Neural cell (in vitro differentiated cells): ENCODE measurements at regions not wholly inside any gene's neighbourhood (a gene's known extent, or its start where the extent isn't known, plus 50 kb on each side); places are given as distances from the start of the nearest gene placed in this dataset.

Experiments
- H2AFZ ChIP-seq: fragments of 200-600, 300-800 bp; sonication (generic), shearing (Covaris generic); 2 replicates; pipeline ENCODE4 v1.6.0; 2014; ENCODE audit warnings: low read depth, mild to moderate bottlenecking, antibody characterized with exemption, low read length, moderate library complexity
- H3F3A ChIP-seq: fragments of 200-600 bp; shearing (Covaris generic); 2 replicates; pipeline ENCODE4 v1.6.1; 2016; ENCODE audit warnings: mild to moderate bottlenecking, moderate library complexity, mixed read lengths, antibody characterized with exemption, low read length; ENCODE audit not compliant: insufficient read depth, poor library complexity, severe bottlenecking
- H3K27ac ChIP-seq: fragments of 200-600, 300-800 bp; sonication (generic), shearing (Covaris generic); 2 replicates; pipeline ENCODE4 v1.5.1; 2014; ENCODE audit warnings: mild to moderate bottlenecking, low read length, moderate library complexity
- H3K27me3 ChIP-seq: fragments of 300-800, 200-600 bp; sonication (generic), shearing (Covaris generic); 2 replicates; pipeline ENCODE4 v1.6.0; 2014; ENCODE audit warnings: mild to moderate bottlenecking, low read depth, low read length, moderate library complexity; ENCODE audit not compliant: insufficient read depth
- H3K36me3 ChIP-seq: fragments of 300-800, 200-600 bp; sonication (generic), shearing (Covaris generic); 2 replicates; pipeline ENCODE4 v1.5.1; 2014; ENCODE audit warnings: mild to moderate bottlenecking, antibody characterized with exemption, low read length, moderate library complexity; ENCODE audit not compliant: insufficient read depth
- H3K4me2 ChIP-seq: fragments of 300-800, 200-600 bp; sonication (generic), shearing (Covaris generic); 2 replicates; pipeline ENCODE4 v1.6.0; 2014; ENCODE audit warnings: mild to moderate bottlenecking, low read length
- H3K4me3 ChIP-seq: fragments of 300-800, 200-600 bp; sonication (generic), shearing (Covaris generic); 2 replicates; pipeline ENCODE4 v1.5.1; 2014; ENCODE audit warnings: mild to moderate bottlenecking, low read length, moderate library complexity
- H3K79me2 ChIP-seq: fragments of 200-600 bp; shearing (Covaris generic); replicated peaks from 2 replicates; pipeline ENCODE4 v1.6.0; 2014; ENCODE audit warnings: mild to moderate bottlenecking, low read length, moderate library complexity; ENCODE audit not compliant: insufficient read depth
- H3K9ac ChIP-seq: fragments of 300-800, 200-600 bp; sonication (generic), shearing (Covaris generic); 2 replicates; pipeline ENCODE4 v1.6.1; 2016; ENCODE audit warnings: mild to moderate bottlenecking, low read length, mixed read lengths
- H3K9me2 ChIP-seq: fragments of 200-600 bp; shearing (Covaris generic); 2 replicates; pipeline ENCODE4 v1.6.1; 2016; ENCODE audit warnings: mild to moderate bottlenecking, low read length, mixed read lengths; ENCODE audit not compliant: insufficient read depth
- H3K9me3 ChIP-seq: fragments of 200-600, 300-800 bp; sonication (generic), shearing (Covaris generic); 2 replicates; pipeline ENCODE4 v1.6.1; 2016; ENCODE audit warnings: mild to moderate bottlenecking, mixed run types, low read length, moderate library complexity, mixed read lengths
- H4K20me1 ChIP-seq: fragments of 200-600 bp; shearing (Covaris generic); 2 replicates; pipeline ENCODE4 v1.6.1; 2016; ENCODE audit warnings: mild to moderate bottlenecking, mixed run types; ENCODE audit not compliant: insufficient read depth
- CTCF ChIP-seq: fragments of 450-650 bp; IDR thresholded peaks from 2 replicates; pipeline ENCODE4 v1.5.1; 2014; ENCODE audit warnings: antibody characterized with exemption, mild to moderate bottlenecking, moderate library complexity; ENCODE audit not compliant: poor library complexity, severe bottlenecking
- EP300 ChIP-seq: fragments of 450-650 bp; conservative IDR thresholded peaks from 2 replicates; pipeline ENCODE4 v1.6.1; 2014; ENCODE audit warnings: antibody characterized with exemption, mild to moderate bottlenecking, moderate library complexity; ENCODE audit not compliant: poor library complexity, severe bottlenecking
- EZH2 ChIP-seq: fragments of 200-600, 300-800 bp; shearing (Covaris generic), sonication (generic); IDR thresholded peaks from 2 replicates; pipeline ENCODE4 v1.6.1; 2014; ENCODE audit warnings: antibody characterized with exemption, low read length, borderline replicate concordance, mild to moderate bottlenecking; ENCODE audit not compliant: insufficient read depth, poor library complexity, severe bottlenecking
- MXI1 ChIP-seq: fragments of 450-650 bp; conservative IDR thresholded peaks from 2 replicates; pipeline ENCODE4 v1.6.1; 2014; ENCODE audit warnings: antibody characterized with exemption, mild to moderate bottlenecking; ENCODE audit not compliant: poor library complexity, severe bottlenecking
- POLR2AphosphoS5 ChIP-seq: IDR thresholded peaks from 2 replicates; pipeline ENCODE4 v1.6.1; 2012
- RAD21 ChIP-seq: fragments of 450-650 bp; conservative IDR thresholded peaks from 2 replicates; pipeline ENCODE4 v1.6.1; 2014; ENCODE audit warnings: antibody characterized with exemption, mild to moderate bottlenecking, moderate library complexity
- SMC3 ChIP-seq: fragments of 450-650 bp; conservative IDR thresholded peaks from 2 replicates; pipeline ENCODE4 v1.6.1; 2014; ENCODE audit warnings: antibody characterized with exemption, mild to moderate bottlenecking, moderate library complexity; ENCODE audit not compliant: poor library complexity
- TAF1 ChIP-seq: IDR thresholded peaks from 2 replicates; pipeline ENCODE4 v1.6.1; 2012; ENCODE audit warnings: low read depth
- TF ChIP-seq, protein P1 (sequence below): IDR thresholded peaks from 2 replicates; pipeline ENCODE4 v1.6.1; 2012; ENCODE audit warnings: borderline replicate concordance

GRCh38 chr18:47331026-47331425 is 79.6 kb upstream of the SKOR2 start:
- no peak overlapping the region for H3K4me2 ChIP-seq
- H3K9ac ChIP-seq = no peak overlapping the region
- H3K27ac ChIP-seq = no peak overlapping the region
- H3K27me3 ChIP-seq = no peaks in the 10 kb centered on the region
- no peak overlapping the region for H3K4me3 ChIP-seq
- no peaks in the 10 kb centered on the region for H4K20me1 ChIP-seq
- TF ChIP-seq RAD21 (no peak), POLR2AphosphoS5 (no peak), MXI1 (no peak), SMC3 (no peak), TAF1 (no peak), CTCF (no peak), EP300 (no peak), EZH2 (no peak)
- TF ChIP-seq, protein P1, sequence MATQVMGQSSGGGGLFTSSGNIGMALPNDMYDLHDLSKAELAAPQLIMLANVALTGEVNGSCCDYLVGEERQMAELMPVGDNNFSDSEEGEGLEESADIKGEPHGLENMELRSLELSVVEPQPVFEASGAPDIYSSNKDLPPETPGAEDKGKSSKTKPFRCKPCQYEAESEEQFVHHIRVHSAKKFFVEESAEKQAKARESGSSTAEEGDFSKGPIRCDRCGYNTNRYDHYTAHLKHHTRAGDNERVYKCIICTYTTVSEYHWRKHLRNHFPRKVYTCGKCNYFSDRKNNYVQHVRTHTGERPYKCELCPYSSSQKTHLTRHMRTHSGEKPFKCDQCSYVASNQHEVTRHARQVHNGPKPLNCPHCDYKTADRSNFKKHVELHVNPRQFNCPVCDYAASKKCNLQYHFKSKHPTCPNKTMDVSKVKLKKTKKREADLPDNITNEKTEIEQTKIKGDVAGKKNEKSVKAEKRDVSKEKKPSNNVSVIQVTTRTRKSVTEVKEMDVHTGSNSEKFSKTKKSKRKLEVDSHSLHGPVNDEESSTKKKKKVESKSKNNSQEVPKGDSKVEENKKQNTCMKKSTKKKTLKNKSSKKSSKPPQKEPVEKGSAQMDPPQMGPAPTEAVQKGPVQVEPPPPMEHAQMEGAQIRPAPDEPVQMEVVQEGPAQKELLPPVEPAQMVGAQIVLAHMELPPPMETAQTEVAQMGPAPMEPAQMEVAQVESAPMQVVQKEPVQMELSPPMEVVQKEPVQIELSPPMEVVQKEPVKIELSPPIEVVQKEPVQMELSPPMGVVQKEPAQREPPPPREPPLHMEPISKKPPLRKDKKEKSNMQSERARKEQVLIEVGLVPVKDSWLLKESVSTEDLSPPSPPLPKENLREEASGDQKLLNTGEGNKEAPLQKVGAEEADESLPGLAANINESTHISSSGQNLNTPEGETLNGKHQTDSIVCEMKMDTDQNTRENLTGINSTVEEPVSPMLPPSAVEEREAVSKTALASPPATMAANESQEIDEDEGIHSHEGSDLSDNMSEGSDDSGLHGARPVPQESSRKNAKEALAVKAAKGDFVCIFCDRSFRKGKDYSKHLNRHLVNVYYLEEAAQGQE = no peak
- H3F3A ChIP-seq = no peaks in the 10 kb centered on the region
- H3K9me2 ChIP-seq = no peaks in the 10 kb centered on the region
- H3K79me2 ChIP-seq = no peaks in the 10 kb centered on the region
- no peaks in the 10 kb centered on the region for H3K9me3 ChIP-seq
- no peaks in the 10 kb centered on the region for H3K36me3 ChIP-seq
- no peak overlapping the region for H2AFZ ChIP-seq

- Histone ChIP-seq H3K9me3 (no peaks in the 10 kb centered on the region), H2AFZ (no peak overlapping the region), H3K36me3 (no peaks in the 10 kb centered on the region), H3F3A (no peaks in the 10 kb centered on the region), H3K27ac (no peak overlapping the region), H3K9me2 (no peaks in the 10 kb centered on the region), H3K4me3 (no peak overlapping the region), H3K9ac (no peak overlapping the region), H3K4me2 (no peak overlapping the region), H4K20me1 (no peaks in the 10 kb centered on the region), H3K79me2 (no peaks in the 10 kb centered on the region), H3K27me3 (no peaks in the 10 kb centered on the region)
- TF ChIP-seq CTCF (no peak), RAD21 (no peak), SMC3 (no peak), EP300 (no peak), TAF1 (no peak), EZH2 (no peak), POLR2AphosphoS5 (no peak), MXI1 (no peak)
- TF ChIP-seq, protein P1 = no peak
These were observed 71.7 kb upstream of the SKOR2 start for GRCh38 chr18:47323158-47323557.
